ENCODE measurements at regions not wholly inside any gene's neighbourhood (a gene's known extent, or its start where the extent isn't known, plus 50 kb on each side); places are given as distances from the start of the nearest gene placed in this dataset.
A peak's percentile ranks its signal among the peaks of the same experiment; 100 is the strongest.

DNA sequence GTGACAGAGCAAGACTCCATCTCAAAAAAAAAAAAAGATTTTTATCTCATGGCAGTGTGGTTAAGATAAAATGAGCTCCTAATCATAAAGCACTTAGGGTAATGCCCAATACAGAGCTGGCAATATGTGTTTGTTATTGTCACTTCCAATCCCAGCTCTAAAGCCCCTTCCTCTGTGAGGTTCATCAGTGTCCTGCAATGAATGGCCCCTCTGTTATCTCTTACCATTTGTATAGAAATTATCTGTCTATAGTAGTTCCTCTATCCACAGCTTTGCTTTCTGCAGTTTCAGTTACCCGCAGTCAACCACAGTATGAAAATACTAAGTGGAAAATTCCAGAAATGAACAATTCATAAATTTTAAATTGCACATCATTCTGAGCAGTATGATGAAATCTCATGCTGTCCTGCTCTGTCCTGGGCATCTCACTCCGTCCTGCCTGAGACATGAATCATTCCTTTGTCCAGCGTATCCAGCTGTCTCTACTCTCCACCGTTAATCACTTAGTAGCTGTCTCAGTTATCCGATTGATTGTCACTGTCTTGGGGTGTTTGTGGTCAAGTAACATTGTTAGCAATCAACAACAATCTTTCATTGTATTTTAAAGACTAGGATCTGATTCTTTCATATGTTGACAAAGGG is 50.2 kb upstream of the DNAH14 start:
- no peaks in the 10 kb centered on the region for H3K9me3 ChIP-seq (ENCODE audit: control insufficient read depth, insufficient read depth, low read length)
- no peak overlapping the region for H3K4me3 ChIP-seq (ENCODE audit: insufficient read depth, low read depth, low read length)
- ChIA-PET CTCF (interaction anchor here (0.9 to 1.2 kb wide), 2 partner anchors 29 to 44 kb away, joined by 3 to 4 read pairs; no protein-coding TSS in a partner anchor), POLR2A (ENCODE audit: unreplicated experiment) (no interaction called here)
- H3K23ac ChIP-seq (ENCODE audit: low read depth, low read length): no peak overlapping the region
- peak; percentile 28 for DNase-seq
- H3K79me1 ChIP-seq (ENCODE audit: low read depth in 1 of 2, low read length in 2 of 2): no peaks in the 10 kb centered on the region
- H2AK5ac ChIP-seq (ENCODE audit: low read depth, low read length): no peak overlapping the region
- no peaks in the 10 kb centered on the region for H3K9me1 ChIP-seq (ENCODE audit: insufficient read depth, low read length)
- TF ChIP-seq NFE2L2 (IDR thresholded peaks at IDR 0.05; ENCODE audit: low read depth, low read length) (no peak), FOS (IDR thresholded peaks at IDR 0.05; ENCODE audit: low read depth, low read length) (no peak), CEBPB (IDR thresholded peaks at IDR 0.05; ENCODE audit: low read depth, low read length) (peak; percentile 68)
- no peak overlapping the region for H4K5ac ChIP-seq (ENCODE audit: low read depth, low read length)
- H4K8ac ChIP-seq (ENCODE audit: low read depth in 2 of 2, low read length in 2 of 2): no peak overlapping the region
- no peak overlapping the region for H2BK5ac ChIP-seq (ENCODE audit: low read depth, low read length, poor library complexity, severe bottlenecking)
- H3K56ac ChIP-seq (ENCODE audit: extremely low read depth, insufficient read depth, low read length): no peak overlapping the region
- H3K27ac ChIP-seq (ENCODE audit: insufficient read depth, low read length): no peak overlapping the region
- no peaks in the 10 kb centered on the region; the same call in 1 of the 2 replicates for H3K4me1 ChIP-seq (ENCODE audit: control insufficient read depth, insufficient read depth, low read length)
- H2BK120ac ChIP-seq (ENCODE audit: low read depth, low read length): no peak overlapping the region
- H4K91ac ChIP-seq (ENCODE audit: insufficient read depth, low read depth, low read length): no peak overlapping the region
- in situ Hi-C loops (cut with MboI; ENCODE audit: low sequenced_read_pairs): no loop called here
- no peak overlapping the region for H2BK20ac ChIP-seq (ENCODE audit: low read depth, low read length)
- BruUV-seq (replicated peaks): no TSS peak
- H3K14ac ChIP-seq (replicated peaks; ENCODE audit: low read depth, low read length): no peak overlapping the region
- intact Hi-C loops (cut with micrococcal nuclease): no loop called here
- no CpG with 5 or more reads among the region's 5 CpGs for WGBS, 2 experiments (ENCODE audit: extremely low coverage in 2 of 2, insufficient read length in 1 of 2)
- no peak overlapping the region for H2BK15ac ChIP-seq (ENCODE audit: low read depth, low read length)
- no peak overlapping the region for H2AK9ac ChIP-seq (replicated peaks; ENCODE audit: low read depth, low read length, poor library complexity)
- H3K4me2 ChIP-seq (ENCODE audit: low read depth, low read length): no peak overlapping the region
- H4K20me1 ChIP-seq (ENCODE audit: insufficient read depth, low read length): no peaks in the 10 kb centered on the region
- peaks cover 8% of the 10 kb centered on the region for H3K27me3 ChIP-seq (ENCODE audit: control insufficient read depth, insufficient read depth, low read length)
- H3K4ac ChIP-seq (ENCODE audit: low read depth, low read length): no peak overlapping the region
- H2AFZ ChIP-seq (replicated peaks; ENCODE audit: low read length, poor library complexity): no peak overlapping the region
- H3K36me3 ChIP-seq (ENCODE audit: control insufficient read depth, insufficient read depth, low read length): no peaks in the 10 kb centered on the region
- dilution Hi-C loops (cut with HindIII; ENCODE audit: low sequenced_read_pairs, unreplicated experiment): no loop called here
- peak; percentile 61 for ATAC-seq (ENCODE audit: low read depth)
- no peak overlapping the region for H3K9ac ChIP-seq (ENCODE audit: low read depth, low read length)
- no peak overlapping the region for H3K18ac ChIP-seq (ENCODE audit: low read depth, low read length)

Data from IMR-90 (cell line).